Non-pigmented ciliary epithelial cell (primary cell): ENCODE measurements at regions not wholly inside any gene's neighbourhood (a gene's known extent, or its start where the extent isn't known, plus 50 kb on each side); places are given as distances from the start of the nearest gene placed in this dataset.
"Not testable (repeated sequence)": the region's sequence is repeated elsewhere in the genome, so short reads cannot be mapped to it uniquely, and the experiment has no call there.

Source experiments
- DNase-seq: peaks from one replicate; pipeline ENCODE4 v3.0.0-alpha.2; 2010; ENCODE audit warnings: low read depth

GRCh38 chr12:88698471-88698870 is 118.2 kb upstream of the KITLG start:
- no peak for DNase-seq

DNA sequence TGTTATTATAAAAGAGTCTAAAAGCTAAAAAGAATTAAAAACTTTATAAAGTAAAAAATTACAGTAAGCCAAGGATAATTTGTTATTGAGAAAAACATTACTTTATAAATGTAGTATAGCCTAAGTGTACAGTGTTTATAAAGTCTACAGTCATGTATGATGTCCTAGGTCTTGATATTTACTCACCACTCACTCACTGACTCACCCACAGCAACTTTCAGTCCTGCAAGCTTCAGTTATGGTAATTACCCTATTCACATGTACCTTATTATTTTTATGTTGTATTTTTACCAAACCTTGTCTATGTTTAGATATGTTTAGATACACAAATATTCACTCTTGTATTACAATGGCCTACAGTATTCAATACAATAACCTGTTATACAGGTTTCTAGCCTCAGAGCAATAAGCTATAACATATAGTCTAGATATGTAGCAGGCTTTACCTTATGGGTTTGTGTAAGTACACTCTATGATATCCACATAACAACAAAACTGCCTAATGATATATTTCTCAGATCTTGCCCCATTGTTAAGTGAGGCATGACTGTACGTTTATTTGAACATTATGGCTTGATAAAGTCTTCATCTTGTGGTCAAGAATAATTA is 113.7 kb upstream of the KITLG start:
- no peak for DNase-seq

GRCh38 chr12:88691811-88692210 is 111.5 kb upstream of the KITLG start:
- DNase-seq = no peak

- DNase-seq = no peak
Measured at GRCh38 chr12:88684610-88685009, 104.3 kb upstream of the KITLG start.

DNA sequence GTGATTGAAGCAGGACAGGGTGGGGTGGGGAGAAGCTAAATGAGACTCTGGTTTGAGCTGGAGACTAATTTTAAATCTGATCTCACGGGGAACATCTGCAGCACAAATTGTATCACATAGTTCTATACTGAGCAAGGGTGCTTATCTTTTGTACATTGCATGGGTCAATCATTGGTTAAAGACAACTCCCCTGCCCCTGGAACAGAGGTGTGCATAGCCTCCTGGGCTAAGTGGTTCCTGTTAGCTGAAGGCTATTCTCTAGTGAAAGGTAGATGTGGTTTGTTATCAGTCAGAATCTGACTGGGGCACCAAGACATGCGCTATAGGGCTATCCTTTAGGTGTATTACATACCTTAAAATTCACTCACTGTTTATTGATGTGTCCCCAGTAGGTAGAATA is 103.9 kb upstream of the KITLG start:
- no peak for DNase-seq

DNA sequence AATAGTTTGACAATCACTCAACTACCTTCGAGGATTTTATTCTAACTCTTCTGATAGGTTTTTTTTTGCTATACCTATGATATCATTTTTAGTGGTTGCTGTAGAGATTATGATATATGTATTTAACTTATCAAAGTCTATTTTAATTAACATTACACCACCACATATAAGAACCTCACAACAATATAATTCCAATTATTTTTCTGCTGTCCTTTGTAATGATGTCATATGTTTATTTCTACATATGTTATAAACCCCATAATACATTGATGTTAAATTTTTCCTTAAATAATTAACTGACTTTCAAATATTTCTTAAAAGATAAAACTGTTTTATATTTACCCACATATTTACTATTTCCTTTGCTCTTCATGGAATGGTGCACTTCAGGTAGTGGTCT is 103.4 kb upstream of the KITLG start:
- DNase-seq = no peak

GRCh38 chr12:88681271-88681670 is 101.0 kb upstream of the KITLG start:
- DNase-seq = no peak

- no peak for DNase-seq
Measured at GRCh38 chr12:88677464-88677863, 97.2 kb upstream of the KITLG start.

DNA sequence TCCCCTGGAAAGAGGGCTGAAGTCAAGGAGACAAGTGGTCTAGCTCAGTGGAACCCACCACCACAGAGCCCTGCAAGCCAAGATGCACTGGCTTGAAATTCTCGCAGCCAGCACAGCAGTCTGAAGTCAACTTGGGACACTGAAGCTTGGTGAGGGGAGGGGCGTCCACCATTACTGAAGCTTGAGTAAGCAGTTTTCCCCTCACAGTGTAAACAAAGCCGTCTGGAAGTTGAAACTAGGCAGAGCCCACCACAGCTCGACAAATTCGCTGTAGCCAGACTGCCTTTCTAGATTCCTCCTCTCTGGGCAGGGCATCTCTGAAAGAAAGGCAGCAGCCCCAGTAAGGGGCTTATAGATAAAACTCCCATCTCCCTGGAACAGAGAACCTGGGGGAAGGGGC is 87.3 kb upstream of the KITLG start:
- not testable (repeated sequence) for DNase-seq

- no peak for DNase-seq
Measured at GRCh38 chr12:88665071-88665470, 84.8 kb upstream of the KITLG start.

GRCh38 chr12:88662961-88663360 is 82.7 kb upstream of the KITLG start:
- no peak for DNase-seq

- no peak for DNase-seq
Measured at GRCh38 chr12:88662093-88662492, 81.8 kb upstream of the KITLG start.

DNA sequence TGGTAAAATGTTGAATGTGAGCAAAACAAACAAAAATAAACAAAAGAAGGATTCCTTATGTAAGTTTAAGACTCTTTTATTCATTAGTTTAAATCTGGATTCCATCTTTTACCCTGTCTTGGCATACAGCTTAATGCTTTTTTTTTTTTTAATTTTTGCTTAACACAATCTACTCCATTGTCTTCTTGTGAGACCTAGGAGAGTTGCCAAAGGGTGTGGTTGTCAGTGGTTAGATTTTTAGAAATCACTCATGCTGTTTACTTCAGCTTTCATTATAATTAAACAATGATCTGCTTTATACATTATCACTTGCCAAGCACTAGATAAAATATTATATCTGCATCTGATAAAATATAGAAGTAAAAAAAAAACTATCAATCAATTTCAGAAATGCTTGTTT is 77.7 kb upstream of the KITLG start:
- no peak for DNase-seq

DNA sequence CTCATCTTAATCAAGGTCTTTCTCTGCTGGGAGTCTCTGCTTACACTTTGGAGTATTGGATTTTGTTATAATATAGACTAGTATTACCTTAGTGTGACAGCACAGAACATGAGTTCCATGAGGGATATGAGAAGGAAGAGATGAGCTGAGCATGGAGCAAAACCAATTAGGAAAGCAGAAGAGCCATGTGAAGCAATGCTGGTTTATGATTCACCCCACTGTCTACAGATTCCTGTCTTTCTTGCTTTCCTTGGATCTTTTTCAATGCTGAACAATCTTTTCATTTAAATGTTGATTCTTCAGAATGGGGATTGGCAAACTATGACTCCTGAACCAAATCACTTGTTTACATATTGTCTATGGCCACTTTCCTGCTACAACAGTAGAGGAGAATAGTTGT is 70.4 kb upstream of the KITLG start:
- DNase-seq = no peak

GRCh38 chr12:88648625-88649024 is 68.4 kb upstream of the KITLG start:
- no peak for DNase-seq

GRCh38 chr12:88646824-88647223 is 66.6 kb upstream of the KITLG start:
- DNase-seq = no peak

- no peak for DNase-seq
Measured at GRCh38 chr12:88645816-88646215, 65.5 kb upstream of the KITLG start.

GRCh38 chr12:88644946-88645702 is 64.9 kb upstream of the KITLG start:
- no peak for DNase-seq

DNA sequence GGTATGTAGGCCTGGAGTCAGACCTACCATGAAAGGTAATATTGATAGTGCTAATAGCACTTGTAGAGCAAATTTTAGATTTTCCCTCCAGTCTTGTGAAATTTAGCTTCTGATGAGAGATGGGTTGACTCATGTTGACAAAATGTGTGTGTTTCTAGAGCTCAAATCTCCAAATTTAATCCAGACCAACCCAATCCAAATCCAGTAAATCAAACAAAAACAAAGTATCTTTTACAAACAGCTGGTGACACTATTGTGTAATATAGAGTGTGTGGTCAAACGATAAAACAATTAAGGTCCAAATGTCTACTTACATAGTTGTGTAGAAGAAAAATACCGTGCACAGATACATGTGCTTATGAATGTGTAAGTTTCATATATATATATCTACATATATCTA is 63.4 kb upstream of the KITLG start:
- DNase-seq = no peak

- no peak for DNase-seq
Measured at GRCh38 chr12:88642675-88643431, 62.6 kb upstream of the KITLG start.

DNA sequence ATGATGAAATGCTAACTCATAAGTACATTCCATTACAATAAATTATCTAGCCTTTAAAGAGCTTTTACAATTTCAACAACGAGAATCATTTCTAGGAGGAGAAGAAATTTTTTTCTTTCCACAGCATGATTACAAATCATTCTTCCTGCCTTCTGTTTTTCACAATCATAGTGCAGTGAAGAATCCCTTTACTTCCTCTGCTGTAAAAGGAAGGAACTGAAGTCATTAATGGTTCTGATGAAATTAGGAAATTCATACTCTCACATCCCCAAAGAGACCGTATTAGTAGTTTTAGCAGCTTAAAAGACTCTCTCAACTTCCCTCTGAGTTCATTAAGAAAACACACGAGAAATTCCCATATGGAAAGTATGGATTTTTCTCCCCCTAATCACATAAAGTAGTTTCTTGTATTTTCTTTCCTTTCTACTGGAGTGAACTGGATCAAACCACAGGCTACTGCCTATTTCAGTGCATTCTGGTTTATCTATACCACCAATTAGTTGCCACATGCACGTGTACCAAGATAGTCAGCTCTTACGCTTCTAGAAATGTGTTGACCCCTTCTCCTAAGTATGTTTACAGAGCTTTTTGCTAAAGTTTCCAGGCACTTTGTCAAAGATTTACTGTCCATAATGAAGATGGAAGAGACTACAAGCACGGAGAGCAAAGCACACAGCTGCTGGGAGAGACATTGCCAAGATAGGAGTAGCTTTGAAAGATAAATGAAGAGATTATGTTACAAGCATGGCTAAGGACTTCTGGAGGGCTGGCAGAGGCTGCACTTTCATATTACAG is 58.9 kb upstream of the KITLG start:
- DNase-seq = no peak

DNA sequence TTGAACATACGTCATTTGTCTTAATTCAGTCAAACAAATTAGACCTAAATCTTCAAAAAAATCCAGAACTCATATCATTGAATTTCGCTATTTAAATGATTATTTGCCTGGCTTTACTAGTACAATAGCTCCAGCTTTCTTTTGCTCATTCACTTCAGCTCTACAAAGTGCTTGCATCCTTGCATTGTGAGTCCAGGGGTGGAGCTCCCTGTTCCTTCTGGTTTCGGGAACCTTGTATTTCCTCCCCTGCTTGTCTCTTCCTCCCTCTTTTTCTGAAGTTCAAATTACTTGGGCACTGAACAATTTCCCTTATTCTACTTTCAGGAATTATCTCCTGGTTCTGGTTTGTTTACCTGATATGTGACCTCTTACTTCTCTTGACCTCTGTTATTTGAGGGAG is 58.1 kb upstream of the KITLG start:
- no peak for DNase-seq
